ENCODE measurements at regions not wholly inside any gene's neighbourhood (a gene's known extent, or its start where the extent isn't known, plus 50 kb on each side); places are given as distances from the start of the nearest gene placed in this dataset.

GRCh38 chrY:19167319-19168201, 394.0 kb upstream of the HSFY2 start:
- H3K36me3 Mint-ChIP-seq, result no peaks in the 10 kb centered on the region
- H3K9me3 ChIP-seq, result no peaks in the 10 kb centered on the region
- H3K36me3 ChIP-seq (ENCODE audit: control insufficient read depth in 2 of 2, extremely low read depth in 1 of 2, insufficient read depth in 1 of 2, low read length in 1 of 2), result no peaks in the 10 kb centered on the region
- no peak overlapping the region for H3K27ac ChIP-seq (ENCODE audit: low read length)
- peaks cover 0 to 5% (median 0%) of the 10 kb centered on the region in 3 donors for H3K9me3 Mint-ChIP-seq
- H3K27ac Mint-ChIP-seq, result no peak overlapping the region
- no peaks in the 10 kb centered on the region for H3K27me3 Mint-ChIP-seq
- CTCF ChIA-PET, result no interaction called here
- H3K4me1 ChIP-seq (ENCODE audit: control insufficient read depth in 1 of 2, extremely low read depth in 1 of 2, insufficient read depth in 2 of 2, low read length in 2 of 2), result no peaks in the 10 kb centered on the region
- no peak for ATAC-seq (replicated peaks in 1 of 4)
- H3K27me3 ChIP-seq (replicated peaks in 1 of 2; ENCODE audit: control insufficient read depth in 2 of 2, extremely low read depth in 1 of 2, insufficient read depth in 2 of 2, low read length in 1 of 2), result no peaks in the 10 kb centered on the region
- no peak overlapping the region for H3K4me3 Mint-ChIP-seq
- POLR2A ChIA-PET, result no interaction called here
- DNase-seq, result no peak
- no peaks in the 10 kb centered on the region for H3K4me1 Mint-ChIP-seq
- no peak overlapping the region for H3K4me3 ChIP-seq (ENCODE audit: control insufficient read depth in 1 of 2, extremely low read depth in 1 of 2, low read length in 1 of 2)
- WGBS (ENCODE audit: insufficient coverage), result 82% methylated on average over 2 of the region's 13 CpGs

- H3K4me1 ChIP-seq (ENCODE audit: control insufficient read depth in 1 of 2, extremely low read depth in 1 of 2, insufficient read depth in 2 of 2, low read length in 2 of 2), result no peaks in the 10 kb centered on the region
- Mint-ChIP-seq H3K4me1 (no peaks in the 10 kb centered on the region), H3K27me3 (no peaks in the 10 kb centered on the region), H3K4me3 (no peak overlapping the region), H3K9me3 (no peaks in the 10 kb centered on the region), H3K36me3 (no peaks in the 10 kb centered on the region), H3K27ac (no peak overlapping the region)
- ChIA-PET CTCF (no interaction called here), POLR2A (no interaction called here)
- H3K9me3 ChIP-seq, result no peaks in the 10 kb centered on the region
- ATAC-seq (replicated peaks in 1 of 4) (no peak), DNase-seq (no peak)
- WGBS (ENCODE audit: insufficient coverage), result no CpG with 5 or more reads among the region's 4 CpGs
- H3K27me3 ChIP-seq (replicated peaks in 1 of 2; ENCODE audit: control insufficient read depth in 2 of 2, extremely low read depth in 1 of 2, insufficient read depth in 2 of 2, low read length in 1 of 2), result no peaks in the 10 kb centered on the region
- H3K4me3 ChIP-seq (ENCODE audit: control insufficient read depth in 1 of 2, extremely low read depth in 1 of 2, low read length in 1 of 2), result no peak overlapping the region
- no peak overlapping the region for H3K27ac ChIP-seq (ENCODE audit: low read length)
- H3K36me3 ChIP-seq (ENCODE audit: control insufficient read depth in 2 of 2, extremely low read depth in 1 of 2, insufficient read depth in 1 of 2, low read length in 1 of 2), result no peaks in the 10 kb centered on the region
Observed at GRCh38 chrY:19148783-19149182, 375.2 kb upstream of the HSFY2 start.

- Mint-ChIP-seq H3K4me3 (no peak overlapping the region), H3K27ac (no peak overlapping the region), H3K9me3 (no peaks in the 10 kb centered on the region), H3K4me1 (no peaks in the 10 kb centered on the region), H3K27me3 (no peaks in the 10 kb centered on the region), H3K36me3 (no peaks in the 10 kb centered on the region)
- no peaks in the 10 kb centered on the region for H3K36me3 ChIP-seq (ENCODE audit: control insufficient read depth in 2 of 2, extremely low read depth in 1 of 2, insufficient read depth in 1 of 2, low read length in 1 of 2)
- ChIA-PET POLR2A (no interaction called here), CTCF (no interaction called here)
- H3K4me1 ChIP-seq (ENCODE audit: control insufficient read depth in 1 of 2, extremely low read depth in 1 of 2, insufficient read depth in 2 of 2, low read length in 2 of 2), result no peaks in the 10 kb centered on the region
- H3K27ac ChIP-seq (ENCODE audit: low read length), result no peak overlapping the region
- no peak overlapping the region for H3K4me3 ChIP-seq (ENCODE audit: control insufficient read depth in 1 of 2, extremely low read depth in 1 of 2, low read length in 1 of 2)
- WGBS (ENCODE audit: insufficient coverage), result 0% methylated on average over 1 of the region's 1 CpG
- DNase-seq (no peak), ATAC-seq (replicated peaks in 1 of 4) (no peak)
- H3K27me3 ChIP-seq (replicated peaks in 1 of 2; ENCODE audit: control insufficient read depth in 2 of 2, extremely low read depth in 1 of 2, insufficient read depth in 2 of 2, low read length in 1 of 2), result no peaks in the 10 kb centered on the region
- H3K9me3 ChIP-seq, result no peaks in the 10 kb centered on the region
Observed at GRCh38 chrY:19146296-19146695, 372.8 kb upstream of the HSFY2 start.

GRCh38 chrY:19142093-19142492, 368.6 kb upstream of the HSFY2 start:
- POLR2A ChIA-PET, result no interaction called here
- WGBS (ENCODE audit: insufficient coverage), result no CpG with 5 or more reads among the region's 4 CpGs
- H3K36me3 Mint-ChIP-seq, result no peaks in the 10 kb centered on the region

GRCh38 chrY:19140285-19140920, 366.9 kb upstream of the HSFY2 start:
- H3K9me3 Mint-ChIP-seq, result no peaks in the 10 kb centered on the region
- no peak overlapping the region for H3K4me3 Mint-ChIP-seq
- no peak overlapping the region for H3K27ac ChIP-seq (ENCODE audit: low read length)
- H3K4me1 Mint-ChIP-seq, result peaks cover 0 to 1% (median 0%) of the 10 kb centered on the region in 3 donors
- ATAC-seq (replicated peaks in 1 of 4) (no peak), DNase-seq (peak in 1 of 35 experiments; percentile 0)
- no peaks in the 10 kb centered on the region for H3K36me3 ChIP-seq (ENCODE audit: control insufficient read depth in 2 of 2, extremely low read depth in 1 of 2, insufficient read depth in 1 of 2, low read length in 1 of 2)
- no peak overlapping the region for H3K27ac Mint-ChIP-seq
- H3K4me3 ChIP-seq (ENCODE audit: control insufficient read depth in 1 of 2, extremely low read depth in 1 of 2, low read length in 1 of 2), result no peak overlapping the region
- CTCF ChIA-PET, result no interaction called here
- POLR2A ChIA-PET, result no interaction called here
- H3K4me1 ChIP-seq (ENCODE audit: control insufficient read depth in 1 of 2, extremely low read depth in 1 of 2, insufficient read depth in 2 of 2, low read length in 2 of 2), result no peaks in the 10 kb centered on the region
- H3K36me3 Mint-ChIP-seq, result no peaks in the 10 kb centered on the region
- no peaks in the 10 kb centered on the region for H3K9me3 ChIP-seq
- no peaks in the 10 kb centered on the region for H3K27me3 Mint-ChIP-seq
- WGBS (ENCODE audit: insufficient coverage), result 14% methylated on average over 2 of the region's 5 CpGs
- H3K27me3 ChIP-seq (replicated peaks in 1 of 2; ENCODE audit: control insufficient read depth in 2 of 2, extremely low read depth in 1 of 2, insufficient read depth in 2 of 2, low read length in 1 of 2), result no peaks in the 10 kb centered on the region

More at GRCh38 chrY:19142093-19142492, 368.6 kb upstream of the HSFY2 start:
- Mint-ChIP-seq H3K27ac (no peak overlapping the region), H3K9me3 (no peaks in the 10 kb centered on the region), H3K27me3 (no peaks in the 10 kb centered on the region), H3K4me1 (peaks cover 0 to 1% (median 0%) of the 10 kb centered on the region in 3 donors), H3K4me3 (no peak overlapping the region)
- Histone ChIP-seq H3K27me3 (replicated peaks in 1 of 2; ENCODE audit: control insufficient read depth in 2 of 2, extremely low read depth in 1 of 2, insufficient read depth in 2 of 2, low read length in 1 of 2) (no peaks in the 10 kb centered on the region), H3K9me3 (no peaks in the 10 kb centered on the region), H3K4me1 (ENCODE audit: control insufficient read depth in 1 of 2, extremely low read depth in 1 of 2, insufficient read depth in 2 of 2, low read length in 2 of 2) (no peaks in the 10 kb centered on the region), H3K27ac (ENCODE audit: low read length) (no peak overlapping the region), H3K36me3 (ENCODE audit: control insufficient read depth in 2 of 2, extremely low read depth in 1 of 2, insufficient read depth in 1 of 2, low read length in 1 of 2) (no peaks in the 10 kb centered on the region), H3K4me3 (ENCODE audit: control insufficient read depth in 1 of 2, extremely low read depth in 1 of 2, low read length in 1 of 2) (no peak overlapping the region)
- ATAC-seq (replicated peaks in 1 of 4), result no peak
- CTCF ChIA-PET, result no interaction called here
- no peak for DNase-seq

- H3K36me3 Mint-ChIP-seq, result no peaks in the 10 kb centered on the region
- no peaks in the 10 kb centered on the region for H3K27me3 ChIP-seq (replicated peaks in 1 of 2; ENCODE audit: control insufficient read depth in 2 of 2, extremely low read depth in 1 of 2, insufficient read depth in 2 of 2, low read length in 1 of 2)
- H3K9me3 Mint-ChIP-seq, result no peaks in the 10 kb centered on the region
- no peak overlapping the region for H3K27ac ChIP-seq (ENCODE audit: low read length)
- no peaks in the 10 kb centered on the region for H3K9me3 ChIP-seq
- no peak overlapping the region for H3K27ac Mint-ChIP-seq
- peaks cover 0 to 3% (median 0%) of the 10 kb centered on the region in 3 donors for H3K4me1 Mint-ChIP-seq
- DNase-seq, result no peak
- ATAC-seq (replicated peaks in 1 of 4), result no peak
- CTCF ChIA-PET, result no interaction called here
- no peaks in the 10 kb centered on the region for H3K36me3 ChIP-seq (ENCODE audit: control insufficient read depth in 2 of 2, extremely low read depth in 1 of 2, insufficient read depth in 1 of 2, low read length in 1 of 2)
- H3K4me1 ChIP-seq (ENCODE audit: control insufficient read depth in 1 of 2, extremely low read depth in 1 of 2, insufficient read depth in 2 of 2, low read length in 2 of 2), result no peaks in the 10 kb centered on the region
- H3K4me3 ChIP-seq (ENCODE audit: control insufficient read depth in 1 of 2, extremely low read depth in 1 of 2, low read length in 1 of 2), result no peak overlapping the region
- H3K27me3 Mint-ChIP-seq, result no peaks in the 10 kb centered on the region
- POLR2A ChIA-PET, result no interaction called here
- no CpG with 5 or more reads among the region's 2 CpGs for WGBS (ENCODE audit: insufficient coverage)
- H3K4me3 Mint-ChIP-seq, result no peak overlapping the region
Observed at GRCh38 chrY:19134426-19134825, 360.9 kb upstream of the HSFY2 start.

Measured in T-cell (primary cell).